D721Med (cell line): ENCODE measurements at regions not wholly inside any gene's neighbourhood (a gene's known extent, or its start where the extent isn't known, plus 50 kb on each side); places are given as distances from the start of the nearest gene placed in this dataset.

Experiments used
- DNase-seq: peaks from one replicate; pipeline ENCODE4 v3.0.0; 2011; ENCODE audit warnings: low spot score; ENCODE audit not compliant: insufficient read length
- FAIRE-seq: peaks from 2 replicates; lab custom pipeline; 2011; peaks lifted over from hg19 to GRCh38; lab: Jason Lieb, UNC
- TF ChIP-seq, protein P1 (sequence below): IDR thresholded peaks from 2 replicates; pipeline ENCODE4 v1.5.1; 2012; ENCODE audit warnings: mild to moderate bottlenecking, control low read depth; ENCODE audit not compliant: insufficient read depth; ENCODE audit errors: missing control alignments

DNA sequence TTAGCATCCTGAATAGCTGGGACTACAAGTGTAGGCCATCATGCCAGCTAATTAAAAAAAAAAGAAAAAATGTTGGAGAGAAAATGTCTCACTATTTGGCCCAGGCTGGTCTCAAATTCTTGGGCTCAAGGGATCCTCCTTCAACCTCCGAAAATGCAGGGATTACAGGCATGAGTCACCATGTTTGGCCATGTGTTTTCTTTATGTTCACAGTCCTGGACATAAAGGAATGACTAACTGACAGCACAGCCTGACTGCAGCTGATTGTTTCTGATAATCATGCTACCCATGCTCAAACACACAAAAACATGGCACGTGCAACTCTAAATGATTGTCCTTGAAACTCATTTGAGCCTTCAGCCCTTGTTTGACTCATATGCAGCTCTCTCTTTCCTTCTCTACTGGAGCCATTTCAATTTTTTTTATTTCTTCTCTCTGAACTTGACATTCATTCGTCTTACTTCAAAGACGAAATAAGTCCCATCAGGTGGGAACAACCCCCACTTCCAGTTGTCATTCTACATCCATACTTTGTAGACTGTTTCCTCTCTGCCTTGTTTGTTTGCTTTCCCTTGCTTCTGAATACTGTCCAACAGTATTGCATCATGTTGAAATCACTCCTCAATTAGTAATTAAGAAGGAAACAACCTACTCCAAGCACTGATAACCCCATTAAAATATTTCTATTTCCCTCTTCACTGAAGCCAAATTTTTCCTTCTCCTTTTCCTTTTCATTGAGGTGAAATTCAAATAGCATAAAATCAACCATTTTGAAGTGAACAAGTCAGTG lies 413.0 kb downstream of the BMP2 start:
- no peak for FAIRE-seq
- TF ChIP-seq, protein P1, sequence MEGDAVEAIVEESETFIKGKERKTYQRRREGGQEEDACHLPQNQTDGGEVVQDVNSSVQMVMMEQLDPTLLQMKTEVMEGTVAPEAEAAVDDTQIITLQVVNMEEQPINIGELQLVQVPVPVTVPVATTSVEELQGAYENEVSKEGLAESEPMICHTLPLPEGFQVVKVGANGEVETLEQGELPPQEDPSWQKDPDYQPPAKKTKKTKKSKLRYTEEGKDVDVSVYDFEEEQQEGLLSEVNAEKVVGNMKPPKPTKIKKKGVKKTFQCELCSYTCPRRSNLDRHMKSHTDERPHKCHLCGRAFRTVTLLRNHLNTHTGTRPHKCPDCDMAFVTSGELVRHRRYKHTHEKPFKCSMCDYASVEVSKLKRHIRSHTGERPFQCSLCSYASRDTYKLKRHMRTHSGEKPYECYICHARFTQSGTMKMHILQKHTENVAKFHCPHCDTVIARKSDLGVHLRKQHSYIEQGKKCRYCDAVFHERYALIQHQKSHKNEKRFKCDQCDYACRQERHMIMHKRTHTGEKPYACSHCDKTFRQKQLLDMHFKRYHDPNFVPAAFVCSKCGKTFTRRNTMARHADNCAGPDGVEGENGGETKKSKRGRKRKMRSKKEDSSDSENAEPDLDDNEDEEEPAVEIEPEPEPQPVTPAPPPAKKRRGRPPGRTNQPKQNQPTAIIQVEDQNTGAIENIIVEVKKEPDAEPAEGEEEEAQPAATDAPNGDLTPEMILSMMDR: no peak
- DNase-seq: no peak

DNA sequence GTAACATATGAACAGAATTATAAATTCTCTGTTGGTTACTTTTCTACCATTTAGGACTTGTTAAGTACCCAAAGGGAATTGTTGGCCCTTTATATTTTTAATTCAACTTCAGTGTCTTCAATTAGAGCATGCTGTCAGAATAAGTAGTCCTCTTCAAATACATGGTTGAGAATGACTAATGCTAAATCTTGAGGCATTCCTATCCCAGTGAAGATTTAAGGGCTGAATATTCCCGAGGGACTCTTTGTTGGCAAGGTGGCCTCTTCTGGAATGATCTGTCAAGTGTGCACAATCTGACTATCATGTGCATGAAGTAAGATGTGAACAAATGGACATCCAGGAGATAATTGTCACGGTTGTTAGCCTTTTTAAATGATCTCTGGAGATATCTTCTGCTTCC lies 421.7 kb downstream of the BMP2 start:
- DNase-seq (no peak), FAIRE-seq (no peak)
- TF ChIP-seq, protein P1: no peak

DNA sequence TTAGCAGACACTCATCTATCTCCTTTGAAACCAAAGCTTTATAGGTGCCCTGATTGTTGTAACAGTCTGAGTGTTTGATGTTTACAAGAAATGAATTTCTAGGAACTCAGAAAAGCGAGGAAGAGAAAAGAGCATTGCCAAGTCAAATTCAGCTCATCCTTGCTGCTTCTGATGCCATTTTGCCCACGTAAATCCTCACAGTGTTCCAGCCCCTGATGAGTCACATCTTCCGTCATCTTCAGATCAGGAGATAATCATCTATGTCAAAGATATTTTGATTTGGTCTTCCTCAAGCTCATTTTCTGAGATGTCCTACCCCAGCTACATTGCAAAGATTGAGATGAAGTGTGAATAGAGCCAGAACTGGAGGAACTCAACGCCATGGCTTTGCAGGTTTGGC lies 426.2 kb downstream of the BMP2 start:
- DNase-seq (no peak), FAIRE-seq (no peak)
- TF ChIP-seq, protein P1: no peak

DNA sequence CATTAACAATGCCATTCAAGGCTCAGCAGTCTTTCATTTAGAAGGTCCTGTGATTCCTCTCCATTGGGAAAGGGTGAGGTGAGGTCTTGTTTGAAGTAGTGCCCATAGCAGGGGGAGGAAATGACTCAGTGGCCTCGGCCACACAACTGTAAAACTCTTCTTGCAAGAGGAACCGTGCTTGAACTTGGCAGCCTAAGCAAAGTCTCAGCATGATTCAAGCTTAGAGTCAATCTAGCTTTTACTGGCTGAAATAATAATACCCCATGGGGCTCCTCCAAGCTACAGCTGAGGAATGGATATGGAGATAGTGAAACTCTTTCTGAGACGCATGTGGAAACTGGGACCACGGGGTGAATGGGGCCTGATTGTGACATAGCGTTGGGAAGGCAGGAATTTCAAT lies 428.2 kb downstream of the BMP2 start:
- TF ChIP-seq, protein P1: no peak
- no peak for DNase-seq
- no peak for FAIRE-seq

DNA sequence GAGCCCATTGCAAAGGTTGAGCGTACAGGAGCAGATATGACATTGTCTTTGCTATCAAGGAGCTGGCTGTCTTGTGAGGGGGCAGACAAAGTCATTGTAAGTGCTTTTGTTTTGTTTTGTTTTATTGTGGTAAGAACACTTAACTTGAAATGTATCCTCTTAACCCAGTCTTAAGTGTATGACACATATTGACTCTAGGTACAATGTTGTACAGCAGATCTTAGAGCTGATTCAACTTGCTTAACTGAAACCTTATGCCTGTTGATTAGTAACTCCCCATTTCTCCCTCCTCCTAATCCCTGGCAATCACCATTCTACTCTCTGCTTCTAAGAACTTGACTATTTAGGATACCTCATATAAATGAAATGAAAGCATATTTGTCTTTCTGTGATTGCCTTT lies 429.0 kb downstream of the BMP2 start:
- TF ChIP-seq, protein P1: no peak
- FAIRE-seq: no peak
- no peak for DNase-seq

DNA sequence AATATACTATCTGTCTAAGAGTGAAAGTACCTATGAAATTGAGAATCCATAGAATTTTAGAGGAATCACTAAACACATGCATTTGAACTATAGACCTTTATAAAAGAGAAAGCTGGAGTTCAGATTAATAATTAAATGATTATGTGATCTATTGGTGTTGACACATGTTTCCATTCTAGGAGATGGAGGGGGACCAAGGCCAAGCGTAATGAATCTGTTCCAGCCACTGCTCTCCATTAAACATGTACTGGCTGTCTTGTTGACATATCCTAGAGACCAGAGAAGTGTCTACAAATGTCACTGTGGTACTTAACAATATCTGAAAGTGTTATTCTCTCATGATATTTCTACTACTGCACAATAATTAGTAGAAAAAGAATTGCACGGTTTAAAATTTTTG lies 432.4 kb downstream of the BMP2 start:
- DNase-seq: no peak
- TF ChIP-seq, protein P1: no peak
- no peak for FAIRE-seq

DNA sequence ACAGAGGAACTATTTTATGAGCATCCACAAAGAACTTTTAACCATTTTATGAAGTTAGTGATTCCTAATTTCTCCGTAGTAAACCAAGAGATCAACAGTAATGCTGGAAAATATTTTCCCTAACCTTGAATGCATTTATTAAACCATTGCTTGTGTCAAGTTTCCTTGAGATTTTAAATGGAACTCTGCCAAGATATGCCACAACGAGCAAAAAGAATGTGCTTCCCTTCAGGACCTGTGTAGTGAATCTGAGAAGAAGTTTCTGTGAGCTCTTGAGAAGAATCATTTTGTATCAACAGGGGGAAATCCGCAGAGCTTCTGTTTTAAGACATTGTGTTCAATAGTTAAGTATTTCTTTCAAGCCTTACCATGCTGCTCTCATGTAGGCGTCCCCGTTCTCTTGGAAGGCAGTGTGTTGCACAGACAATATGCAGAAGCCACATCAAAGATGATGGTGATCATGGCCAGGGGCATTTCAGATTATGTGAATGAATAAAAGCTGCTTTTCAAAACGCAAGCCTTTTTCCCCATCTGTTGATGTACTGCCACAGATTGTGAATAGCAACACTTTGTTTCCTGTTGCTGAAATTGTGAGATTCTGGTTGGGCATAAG lies 439.8 kb downstream of the BMP2 start:
- no peak for DNase-seq
- TF ChIP-seq, protein P1: no peak
- no peak for FAIRE-seq
